ENCODE measurements at regions not wholly inside any gene's neighbourhood (a gene's known extent, or its start where the extent isn't known, plus 50 kb on each side); places are given as distances from the start of the nearest gene placed in this dataset.

GRCh38 chr3:23055733-23056376, 147.3 kb upstream of the UBE2E2 start:
- no peaks in the 10 kb centered on the region for H3K27me3 ChIP-seq (ENCODE audit: insufficient read depth, low read length)
- DNase-seq (ENCODE audit: insufficient read length, low spot score, missing footprints): no peak

GRCh38 chr3:23062582-23062981, 140.5 kb upstream of the UBE2E2 start:
- no peak for DNase-seq (ENCODE audit: insufficient read length, low spot score, missing footprints)
- H3K4me1 ChIP-seq (ENCODE audit: insufficient read depth, low read length): no peaks in the 10 kb centered on the region
- H3K4me3 ChIP-seq (ENCODE audit: insufficient read depth, low read length): no peak overlapping the region
- peaks cover 5% of the 10 kb centered on the region for H3K27me3 ChIP-seq (ENCODE audit: insufficient read depth, low read length)
- H4K20me1 ChIP-seq (ENCODE audit: insufficient read depth, low read length): no peaks in the 10 kb centered on the region
- H3K79me2 ChIP-seq (ENCODE audit: insufficient read depth, low read length): no peaks in the 10 kb centered on the region
- no peak overlapping the region for H3K4me2 ChIP-seq (ENCODE audit: insufficient read depth, low read length)
- H2AFZ ChIP-seq (ENCODE audit: low read length): no peak overlapping the region
- no peaks in the 10 kb centered on the region for H3K9me3 ChIP-seq (ENCODE audit: low read depth, low read length)
- TF ChIP-seq CTCF (IDR thresholded peaks at IDR 0.05; ENCODE audit: extremely low read depth, low read depth, low read length): no peak
- H3K36me3 ChIP-seq (ENCODE audit: insufficient read depth, low read length): no peaks in the 10 kb centered on the region
- no peak overlapping the region for H3K27ac ChIP-seq (ENCODE audit: low read depth, low read length)

More at GRCh38 chr3:23055733-23056376, 147.3 kb upstream of the UBE2E2 start:
- H2AFZ ChIP-seq (ENCODE audit: low read length): no peak overlapping the region
- H3K79me2 ChIP-seq (ENCODE audit: insufficient read depth, low read length): no peaks in the 10 kb centered on the region
- no peaks in the 10 kb centered on the region for H3K9me3 ChIP-seq (ENCODE audit: low read depth, low read length)
- no peak for TF ChIP-seq CTCF (IDR thresholded peaks at IDR 0.05; ENCODE audit: extremely low read depth, low read depth, low read length)
- H4K20me1 ChIP-seq (ENCODE audit: insufficient read depth, low read length): no peaks in the 10 kb centered on the region
- H3K4me3 ChIP-seq (ENCODE audit: insufficient read depth, low read length): no peak overlapping the region
- H3K4me1 ChIP-seq (ENCODE audit: insufficient read depth, low read length): peaks cover 3% of the 10 kb centered on the region
- no peak overlapping the region for H3K27ac ChIP-seq (ENCODE audit: low read depth, low read length)
- H3K4me2 ChIP-seq (ENCODE audit: insufficient read depth, low read length): no peak overlapping the region
- no peaks in the 10 kb centered on the region for H3K36me3 ChIP-seq (ENCODE audit: insufficient read depth, low read length)

GRCh38 chr3:23062982-23063381, 140.1 kb upstream of the UBE2E2 start:
- no peaks in the 10 kb centered on the region for H3K9me3 ChIP-seq (ENCODE audit: low read depth, low read length)
- no peak overlapping the region for H3K27ac ChIP-seq (ENCODE audit: low read depth, low read length)
- H3K27me3 ChIP-seq (ENCODE audit: insufficient read depth, low read length): peaks cover 5% of the 10 kb centered on the region
- no peaks in the 10 kb centered on the region for H3K36me3 ChIP-seq (ENCODE audit: insufficient read depth, low read length)
- no peaks in the 10 kb centered on the region for H3K79me2 ChIP-seq (ENCODE audit: insufficient read depth, low read length)
- H3K4me1 ChIP-seq (ENCODE audit: insufficient read depth, low read length): no peaks in the 10 kb centered on the region
- no peak for DNase-seq (ENCODE audit: insufficient read length, low spot score, missing footprints)
- no peak overlapping the region for H2AFZ ChIP-seq (ENCODE audit: low read length)
- TF ChIP-seq CTCF (IDR thresholded peaks at IDR 0.05; ENCODE audit: extremely low read depth, low read depth, low read length): no peak
- H3K4me3 ChIP-seq (ENCODE audit: insufficient read depth, low read length): no peak overlapping the region
- no peaks in the 10 kb centered on the region for H4K20me1 ChIP-seq (ENCODE audit: insufficient read depth, low read length)
- no peak overlapping the region for H3K4me2 ChIP-seq (ENCODE audit: insufficient read depth, low read length)

GRCh38 chr3:23067116-23067515, 136.0 kb upstream of the UBE2E2 start:
- no peak overlapping the region for H3K4me3 ChIP-seq (ENCODE audit: insufficient read depth, low read length)
- H3K27ac ChIP-seq (ENCODE audit: low read depth, low read length): no peak overlapping the region

More at GRCh38 chr3:23067116-23067515, 136.0 kb upstream of the UBE2E2 start:
- no peaks in the 10 kb centered on the region for H3K36me3 ChIP-seq (ENCODE audit: insufficient read depth, low read length)
- H4K20me1 ChIP-seq (ENCODE audit: insufficient read depth, low read length): no peaks in the 10 kb centered on the region
- no peaks in the 10 kb centered on the region for H3K79me2 ChIP-seq (ENCODE audit: insufficient read depth, low read length)
- H2AFZ ChIP-seq (ENCODE audit: low read length): no peak overlapping the region
- no peaks in the 10 kb centered on the region for H3K4me1 ChIP-seq (ENCODE audit: insufficient read depth, low read length)
- TF ChIP-seq CTCF (IDR thresholded peaks at IDR 0.05; ENCODE audit: extremely low read depth, low read depth, low read length): no peak
- DNase-seq (ENCODE audit: insufficient read length, low spot score, missing footprints): no peak
- H3K4me2 ChIP-seq (ENCODE audit: insufficient read depth, low read length): no peak overlapping the region
- H3K9me3 ChIP-seq (ENCODE audit: low read depth, low read length): no peaks in the 10 kb centered on the region
- H3K27me3 ChIP-seq (ENCODE audit: insufficient read depth, low read length): peaks cover 9% of the 10 kb centered on the region
